Adrenal gland (tissue), 9 donors: ENCODE measurements at regions not wholly inside any gene's neighbourhood (a gene's known extent, or its start where the extent isn't known, plus 50 kb on each side); places are given as distances from the start of the nearest gene placed in this dataset.

Source experiments
- DNase-seq, 7 donors: peaks; one replicate each; pipeline ENCODE4 v3.0.0-alpha.2; 2019 to 2020
- H3K27ac ChIP-seq, 5 donors: fragments of 200-600 bp; sonication (generic) in 4 of 5; 1 replicate in 3 of 5; 2 replicates in 2 of 5; pipeline versions ENCODE4 v1.5.1 to v1.8.0; 2016 to 2020; ENCODE audit warnings: mild to moderate bottlenecking in 1 of 5
- H3K27me3 ChIP-seq: fragments of 200-600 bp; 2 replicates; pipeline ENCODE4 v1.8.0; 2021
- H3K36me3 ChIP-seq, 2 donors: fragments of 200-600 bp; replicated peaks in 1 of 2; 1 replicate in 1 of 2; 2 replicates in 1 of 2; pipeline versions ENCODE4 v1.5.1 to v1.8.0; 2018 to 2022
- H3K4me1 ChIP-seq, 2 donors: fragments of 200-600 bp; replicated peaks in 1 of 2; 1 replicate in 1 of 2; 2 replicates in 1 of 2; pipeline versions ENCODE4 v1.5.1 to v1.8.0; 2018 to 2021
- H3K4me3 ChIP-seq, 4 donors: fragments of 200-600 bp; sonication (generic) in 3 of 4; one replicate each; pipeline ENCODE4 v1.5.1; 2016 to 2018
- H3K9me3 ChIP-seq, 3 donors: fragments of 200-600 bp; sonication (generic) in 1 of 3; replicated peaks in 1 of 3; 1 replicate in 2 of 3; 2 replicates in 1 of 3; pipeline versions ENCODE4 v1.5.1 to v1.8.0; 2016 to 2021
- POLR2A ChIP-seq, 2 donors: fragments of 450-650 bp; IDR thresholded peaks; one replicate each; pipeline ENCODE4 v1.6.1; 2017; ENCODE audit warnings: antibody characterized with exemption in 2 of 2, mild to moderate bottlenecking in 2 of 2, moderate library complexity in 1 of 2
- WGBS, 4 donors: extraction: QIAGEN DNeasy Blood & Tissue Kit in 2 of 4; methylation state at CpG; one replicate each; pipeline versions ENCODE4 v1.1.5 to v1.1.7; 2013 to 2017; 5-methylcytosine and 5-hydroxymethylcytosine counted together
- intact Hi-C, 2 donors: fragments of 100-400 bp; cut with DNase I; formaldehyde crosslinking; loops; one replicate each; pipeline versions ENCODE4 v1.14.1 to v1.15.0; 2022 to 2023
- TF ChIP-seq, protein P1 (sequence below), 6 experiments: fragments of 450-650 bp in 4 of 6; fragments of 200-600 bp in 2 of 6; sonication (generic) in 1 of 6; IDR thresholded peaks; 1 replicate in 5 of 6; 2 replicates in 1 of 6; pipeline versions ENCODE4 v1.5.1 to v1.8.0; 2016 to 2021; ENCODE audit warnings: antibody characterized with exemption in 6 of 6, mild to moderate bottlenecking in 2 of 6, moderate library complexity in 1 of 6
- donor health status: healthy with polysubstance abuse.
- donor health status: Bipolar disorder and iron deficiency.
- donor health status: DM: yes; HTN: yes; CAD: no.
- donor health status: DM: no; HTN: no; CAD: no.
- donor health status: DM: no; HTN: no; CAD: no.

DNA sequence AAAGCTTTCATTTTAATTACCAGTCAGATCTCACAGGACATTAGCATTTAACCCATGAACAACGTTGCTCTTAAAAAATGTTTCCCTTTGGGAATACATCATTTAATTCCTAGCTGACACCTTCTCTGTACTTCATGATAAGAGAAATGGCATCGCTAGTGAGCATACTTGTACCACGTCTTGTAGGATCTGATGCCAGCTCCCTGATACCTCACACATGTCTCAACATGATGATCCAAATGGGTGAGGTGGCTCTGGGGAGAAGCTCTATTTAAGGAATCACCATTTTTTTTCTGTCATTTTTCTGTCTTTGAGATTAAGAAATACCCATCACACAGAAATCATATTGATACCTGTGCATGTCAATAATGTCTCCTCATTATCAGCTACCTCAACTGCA is 772.1 kb upstream of the CA10 start:
- Histone ChIP-seq H3K27me3 (no peaks in the 10 kb centered on the region), H3K4me3 (no peak overlapping the region), H3K27ac (no peak overlapping the region), H3K36me3 (no peaks in the 10 kb centered on the region), H3K9me3 (no peaks in the 10 kb centered on the region), H3K4me1 (no peaks in the 10 kb centered on the region)
- WGBS, 4 donors = 69 to 78% (median 71%) methylated on average over 3 of the region's 3 CpGs
- intact Hi-C loops = no loop called here
- DNase-seq = no peak
- TF ChIP-seq, protein P1, sequence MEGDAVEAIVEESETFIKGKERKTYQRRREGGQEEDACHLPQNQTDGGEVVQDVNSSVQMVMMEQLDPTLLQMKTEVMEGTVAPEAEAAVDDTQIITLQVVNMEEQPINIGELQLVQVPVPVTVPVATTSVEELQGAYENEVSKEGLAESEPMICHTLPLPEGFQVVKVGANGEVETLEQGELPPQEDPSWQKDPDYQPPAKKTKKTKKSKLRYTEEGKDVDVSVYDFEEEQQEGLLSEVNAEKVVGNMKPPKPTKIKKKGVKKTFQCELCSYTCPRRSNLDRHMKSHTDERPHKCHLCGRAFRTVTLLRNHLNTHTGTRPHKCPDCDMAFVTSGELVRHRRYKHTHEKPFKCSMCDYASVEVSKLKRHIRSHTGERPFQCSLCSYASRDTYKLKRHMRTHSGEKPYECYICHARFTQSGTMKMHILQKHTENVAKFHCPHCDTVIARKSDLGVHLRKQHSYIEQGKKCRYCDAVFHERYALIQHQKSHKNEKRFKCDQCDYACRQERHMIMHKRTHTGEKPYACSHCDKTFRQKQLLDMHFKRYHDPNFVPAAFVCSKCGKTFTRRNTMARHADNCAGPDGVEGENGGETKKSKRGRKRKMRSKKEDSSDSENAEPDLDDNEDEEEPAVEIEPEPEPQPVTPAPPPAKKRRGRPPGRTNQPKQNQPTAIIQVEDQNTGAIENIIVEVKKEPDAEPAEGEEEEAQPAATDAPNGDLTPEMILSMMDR (IDR thresholded peaks at IDR 0.05) = no peak
- no peak for TF ChIP-seq POLR2A (IDR thresholded peaks at IDR 0.05)

DNA sequence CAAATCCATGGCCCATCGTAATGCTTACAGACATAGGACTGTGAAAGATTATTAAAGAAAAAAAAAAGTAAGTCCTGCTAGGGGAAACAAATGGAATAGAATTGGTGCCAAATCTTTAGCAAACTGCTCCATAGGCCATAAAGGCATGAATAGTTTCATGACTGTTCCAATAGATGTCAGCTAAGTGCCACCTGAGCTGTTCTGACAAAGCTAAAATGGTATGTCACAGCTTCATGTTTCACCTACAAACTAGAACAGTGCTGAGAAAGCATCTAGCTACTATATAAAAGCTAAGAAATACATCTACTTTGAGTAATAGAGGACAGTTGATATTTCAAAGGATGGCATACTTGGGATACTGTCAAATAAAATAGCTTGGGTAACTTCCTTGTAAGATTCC is 771.6 kb upstream of the CA10 start:
- intact Hi-C loops = no loop called here
- Histone ChIP-seq H3K36me3 (no peaks in the 10 kb centered on the region), H3K27me3 (no peaks in the 10 kb centered on the region), H3K27ac (no peak overlapping the region), H3K4me1 (no peaks in the 10 kb centered on the region), H3K9me3 (no peaks in the 10 kb centered on the region), H3K4me3 (no peak overlapping the region)
- no peak for TF ChIP-seq POLR2A (IDR thresholded peaks at IDR 0.05)
- TF ChIP-seq, protein P1 (IDR thresholded peaks at IDR 0.05) = no peak
- no peak for DNase-seq
- 89 to 97% (median 91%) methylated on average over 1 of the region's 1 CpG for WGBS, 4 donors

DNA sequence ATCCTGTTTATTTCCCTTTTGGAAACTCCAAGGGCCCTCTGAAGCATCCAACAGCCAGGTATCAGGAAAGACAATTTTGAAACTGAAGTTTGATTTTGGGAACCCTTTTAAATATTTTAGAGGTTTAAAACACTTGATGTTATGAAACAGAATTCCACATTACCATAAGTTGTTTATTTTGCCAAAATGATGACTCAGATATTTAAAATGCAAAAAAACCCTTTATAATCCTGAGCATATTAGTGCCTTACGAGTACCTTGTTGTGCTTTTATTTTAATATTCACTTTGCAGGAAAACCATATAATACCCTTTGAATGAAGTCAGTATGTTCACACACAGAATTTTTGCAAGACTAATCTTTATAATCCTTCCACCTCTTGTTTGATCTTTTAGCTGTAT is 765.1 kb upstream of the CA10 start:
- H3K9me3 ChIP-seq = no peaks in the 10 kb centered on the region
- intact Hi-C loops = no loop called here
- DNase-seq = no peak
- no peak overlapping the region for H3K27ac ChIP-seq
- no peaks in the 10 kb centered on the region for H3K27me3 ChIP-seq
- H3K36me3 ChIP-seq = no peaks in the 10 kb centered on the region
- WGBS, 4 donors = 57 to 83% (median 71%) methylated on average over 1 of the region's 1 CpG
- no peak overlapping the region for H3K4me3 ChIP-seq
- no peaks in the 10 kb centered on the region for H3K4me1 ChIP-seq
- TF ChIP-seq POLR2A (IDR thresholded peaks at IDR 0.05) = no peak
- TF ChIP-seq, protein P1 (IDR thresholded peaks at IDR 0.05) = no peak

DNA sequence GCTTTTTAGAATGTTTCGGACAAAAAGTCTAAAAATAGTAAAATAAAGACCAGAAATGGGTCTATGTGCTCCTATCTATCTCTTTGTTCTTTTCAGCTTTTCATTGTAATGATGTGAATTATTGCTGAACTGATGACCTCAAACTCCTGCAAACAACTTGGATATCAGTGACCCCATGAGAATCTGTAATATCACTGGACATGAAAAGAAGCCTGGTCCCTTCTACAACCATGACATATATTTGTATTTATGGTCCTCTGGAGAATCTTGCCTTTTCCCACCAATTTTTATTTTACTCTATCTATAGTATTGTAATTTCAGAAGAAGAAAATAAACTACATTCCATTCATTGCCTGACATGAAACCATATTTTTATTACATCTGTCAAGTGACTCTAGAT is 740.7 kb upstream of the CA10 start:
- no peak for TF ChIP-seq POLR2A (IDR thresholded peaks at IDR 0.05)
- TF ChIP-seq, protein P1 (IDR thresholded peaks at IDR 0.05) = no peak
- 26 to 36% (median 31%) methylated on average over 1 of the region's 1 CpG for WGBS, 4 donors
- H3K36me3 ChIP-seq = no peaks in the 10 kb centered on the region

More for the DNA sequence above, 740.7 kb upstream of the CA10 start:
- no peak for DNase-seq
- Histone ChIP-seq H3K4me3 (no peak overlapping the region), H3K27me3 (no peaks in the 10 kb centered on the region), H3K27ac (no peak overlapping the region), H3K4me1 (no peaks in the 10 kb centered on the region), H3K9me3 (no peaks in the 10 kb centered on the region)
- intact Hi-C loops = no loop called here
